HL-60/S4 (cell line): ENCODE measurements at regions not wholly inside any gene's neighbourhood (a gene's known extent, or its start where the extent isn't known, plus 50 kb on each side); places are given as distances from the start of the nearest gene placed in this dataset.

Experiments
- in situ Hi-C: fragments of 300-500 bp; cut with MboI; formaldehyde crosslinking; loops from 2 replicates; pipeline ENCODE4 v1.14.3; 2022; ENCODE audit warnings: low sequenced_read_pairs

- in situ Hi-C loops: no loop called here
Measured at GRCh38 chr14:34030864-34031263, 80.0 kb upstream of the EGLN3 start.

GRCh38 chr14:34029921-34030334, 79.1 kb upstream of the EGLN3 start:
- in situ Hi-C loops: no loop called here

- in situ Hi-C loops: no loop called here
Measured at GRCh38 chr14:34027990-34028495, 77.2 kb upstream of the EGLN3 start.

- in situ Hi-C loops: no loop called here
Measured at GRCh38 chr14:34027130-34027989, 76.5 kb upstream of the EGLN3 start.

- in situ Hi-C loops: no loop called here
Measured at GRCh38 chr14:34025325-34026017, 74.6 kb upstream of the EGLN3 start.

- in situ Hi-C loops: no loop called here
Measured at GRCh38 chr14:34024768-34025144, 73.9 kb upstream of the EGLN3 start.

- in situ Hi-C loops: no loop called here
Measured at GRCh38 chr14:34023824-34024767, 73.2 kb upstream of the EGLN3 start.

- in situ Hi-C loops: no loop called here
Measured at GRCh38 chr14:34021096-34021495, 70.2 kb upstream of the EGLN3 start.

- in situ Hi-C loops: no loop called here
Measured at GRCh38 chr14:34020014-34020413, 69.1 kb upstream of the EGLN3 start.

- in situ Hi-C loops: no loop called here
Measured at GRCh38 chr14:34018564-34019244, 67.8 kb upstream of the EGLN3 start.

- in situ Hi-C loops: no loop called here
Measured at GRCh38 chr14:34018125-34018524, 67.3 kb upstream of the EGLN3 start.

GRCh38 chr14:34015383-34015782, 64.5 kb upstream of the EGLN3 start:
- in situ Hi-C loops: no loop called here

- in situ Hi-C loops: no loop called here
Measured at GRCh38 chr14:34014936-34015335, 64.1 kb upstream of the EGLN3 start.

- in situ Hi-C loops: no loop called here
Measured at GRCh38 chr14:34013721-34014060, 62.8 kb upstream of the EGLN3 start.

GRCh38 chr14:34012978-34013720, 62.3 kb upstream of the EGLN3 start:
- in situ Hi-C loops: no loop called here

- in situ Hi-C loops: no loop called here
Measured at GRCh38 chr14:34012369-34012768, 61.5 kb upstream of the EGLN3 start.

- in situ Hi-C loops: no loop called here
Measured at GRCh38 chr14:34009956-34010355, 59.1 kb upstream of the EGLN3 start.

GRCh38 chr14:34007902-34008301, 57.0 kb upstream of the EGLN3 start:
- in situ Hi-C loops: no loop called here

GRCh38 chr14:34005901-34006300, 55.0 kb upstream of the EGLN3 start:
- in situ Hi-C loops: no loop called here

GRCh38 chr14:34004881-34005280, 54.0 kb upstream of the EGLN3 start:
- in situ Hi-C loops: no loop called here
